Inferior parietal cortex (tissue), 1 donor: ENCODE measurements at regions not wholly inside any gene's neighbourhood (a gene's known extent, or its start where the extent isn't known, plus 50 kb on each side); places are given as distances from the start of the nearest gene placed in this dataset.
"Not testable (repeated sequence)": the region's sequence is repeated elsewhere in the genome, so short reads cannot be mapped to it uniquely, and the experiment has no call there.

Experiments
- DNase-seq: peaks from one replicate; pipeline ENCODE4 v3.0.0-alpha.2; 2016; ENCODE audit errors: extremely low spot score

DNA sequence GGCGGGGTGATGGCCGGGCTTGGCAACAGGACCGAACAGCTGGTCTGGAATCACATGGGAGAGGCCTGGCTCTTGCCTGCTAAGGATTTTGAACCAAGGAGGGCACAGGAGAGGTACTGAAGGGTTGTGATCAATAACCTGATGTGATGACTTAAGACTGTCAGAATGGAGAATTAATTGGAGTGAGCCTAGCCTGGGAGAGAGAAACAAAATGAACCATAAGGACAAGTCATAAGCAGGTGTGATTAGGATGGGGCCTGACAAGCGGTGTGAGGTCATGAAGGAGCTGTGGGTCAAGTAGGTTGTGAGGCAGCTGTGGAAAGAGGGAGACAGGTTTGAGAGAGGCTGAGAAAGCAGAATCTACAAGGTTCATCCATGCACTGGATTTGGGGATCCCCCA, 104.6 kb downstream of the MED10 start:
- DNase-seq = no peak

DNA sequence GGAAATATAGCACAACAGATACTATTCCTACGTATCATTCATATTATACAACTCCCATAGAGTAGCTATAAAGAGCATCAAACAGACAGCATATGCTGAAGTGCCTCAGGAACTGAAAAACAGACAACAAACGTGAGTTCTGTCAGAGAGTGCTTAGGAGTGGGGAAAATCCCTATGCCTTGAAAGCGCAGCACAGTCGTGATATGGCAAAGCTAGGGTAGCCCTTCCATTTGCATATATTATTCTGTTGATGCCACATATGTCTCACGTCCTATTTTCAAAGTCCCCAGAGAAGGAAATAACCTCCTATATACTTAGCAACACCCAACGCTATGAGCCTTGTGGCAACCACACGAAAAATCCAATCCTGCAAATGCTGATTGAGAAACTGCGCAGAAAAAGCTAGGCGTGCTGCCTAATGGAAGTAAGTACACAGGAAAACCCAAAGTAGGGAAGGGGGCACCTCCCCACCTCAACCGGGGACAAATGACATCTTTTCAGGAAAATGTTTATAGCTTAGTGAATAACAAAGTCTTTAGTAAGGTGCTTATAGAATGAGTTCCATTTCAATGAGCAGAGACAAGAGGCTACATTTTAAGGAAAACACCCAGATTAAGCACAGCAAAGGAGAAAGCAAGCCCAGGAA, 105.1 kb downstream of the MED10 start:
- DNase-seq = no peak

DNA sequence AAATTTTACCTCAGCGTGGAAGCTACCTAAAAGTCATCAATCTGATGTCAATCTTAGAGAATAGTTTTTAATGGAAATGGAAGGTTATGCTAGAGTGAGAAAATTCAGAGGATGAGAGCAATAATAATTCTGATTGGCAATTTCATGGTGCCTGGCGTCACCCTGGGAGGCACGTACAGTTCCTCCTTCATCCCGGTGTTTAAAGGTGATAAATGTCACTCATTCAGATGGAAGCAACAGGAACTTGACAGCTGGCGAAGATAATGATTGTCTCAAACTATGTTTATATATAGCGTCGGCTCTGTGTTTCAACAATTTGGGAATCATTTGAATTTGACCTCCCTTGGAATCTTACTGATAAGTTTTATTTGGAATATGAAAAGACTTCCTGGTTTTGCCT, 108.4 kb downstream of the MED10 start:
- no peak for DNase-seq

DNA sequence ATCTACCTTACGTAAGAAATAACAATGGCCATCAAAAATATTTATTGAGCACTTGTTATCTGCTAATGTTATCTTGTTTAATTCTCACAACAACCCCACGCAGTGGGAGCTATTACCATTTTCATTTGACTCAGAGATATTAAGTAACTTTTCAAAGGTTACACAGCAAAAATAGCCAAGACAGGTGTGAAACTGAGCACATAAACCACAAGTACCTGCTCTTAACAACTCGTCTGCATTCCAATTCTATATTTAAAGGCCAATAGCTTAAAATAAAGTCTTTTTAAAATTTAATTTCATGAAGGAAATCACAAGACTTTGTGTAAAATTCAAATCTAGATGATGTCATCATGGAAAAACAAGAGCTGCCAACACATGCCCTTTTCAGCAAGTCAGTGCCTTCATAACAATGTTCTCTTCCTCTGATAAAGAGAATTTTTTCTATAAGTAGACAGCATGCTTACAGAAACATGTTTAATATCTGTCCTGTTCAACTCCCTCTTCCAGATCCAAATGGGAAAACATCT, 111.6 kb downstream of the MED10 start:
- no peak for DNase-seq

DNA sequence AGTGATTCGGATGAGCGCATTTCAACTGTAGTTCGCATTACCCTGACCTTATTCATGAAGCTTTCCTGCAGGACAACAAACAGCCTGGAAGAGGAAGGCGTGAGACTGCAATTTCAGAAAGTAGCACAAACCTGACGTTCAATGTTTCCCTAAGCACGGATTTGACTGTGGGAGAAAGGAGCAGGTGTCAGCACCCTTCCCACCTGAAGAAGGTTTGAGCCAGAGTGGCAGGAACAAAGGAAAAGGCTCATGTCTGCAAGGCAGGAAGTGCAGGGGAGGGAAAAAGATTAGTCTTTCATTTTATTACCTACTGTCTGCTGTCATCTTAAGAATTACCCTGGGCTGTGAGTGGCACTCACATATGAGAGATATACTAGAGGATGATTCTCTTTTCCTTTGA, 114.0 kb downstream of the MED10 start:
- DNase-seq = no peak

DNA sequence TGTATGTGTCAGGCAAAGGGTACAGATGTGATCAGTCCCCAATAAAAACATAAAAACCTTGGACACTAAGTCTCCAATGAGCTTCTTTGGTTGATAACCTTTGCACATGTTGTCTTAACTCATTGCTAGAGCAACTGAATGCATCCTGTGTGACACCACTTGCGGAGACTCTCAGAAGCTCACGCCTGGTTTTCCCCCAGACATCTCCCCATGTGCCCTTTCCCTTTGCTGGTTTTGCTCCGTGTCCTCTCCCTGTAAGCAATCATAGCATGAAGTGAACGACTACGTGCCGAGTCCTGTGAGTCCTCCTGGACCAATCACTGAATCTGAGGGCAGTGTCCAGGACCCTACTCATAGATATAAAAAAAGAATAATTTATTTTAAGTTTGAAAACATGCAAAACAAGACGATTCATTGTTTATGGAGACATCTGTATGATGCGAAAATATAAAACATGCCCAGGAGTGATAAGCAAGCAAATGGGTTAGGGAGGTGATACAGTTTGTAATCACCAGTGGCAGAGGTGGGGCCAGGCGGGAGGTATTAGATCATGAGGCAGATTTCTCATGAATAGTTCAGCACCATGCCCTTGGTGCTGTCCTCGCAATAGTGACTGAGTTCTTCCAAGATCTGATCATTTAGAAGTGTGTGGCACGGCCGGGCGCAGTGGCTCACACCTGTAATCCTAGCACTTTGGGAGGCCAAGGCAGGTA, 115.5 kb downstream of the MED10 start:
- DNase-seq = no peak

DNA sequence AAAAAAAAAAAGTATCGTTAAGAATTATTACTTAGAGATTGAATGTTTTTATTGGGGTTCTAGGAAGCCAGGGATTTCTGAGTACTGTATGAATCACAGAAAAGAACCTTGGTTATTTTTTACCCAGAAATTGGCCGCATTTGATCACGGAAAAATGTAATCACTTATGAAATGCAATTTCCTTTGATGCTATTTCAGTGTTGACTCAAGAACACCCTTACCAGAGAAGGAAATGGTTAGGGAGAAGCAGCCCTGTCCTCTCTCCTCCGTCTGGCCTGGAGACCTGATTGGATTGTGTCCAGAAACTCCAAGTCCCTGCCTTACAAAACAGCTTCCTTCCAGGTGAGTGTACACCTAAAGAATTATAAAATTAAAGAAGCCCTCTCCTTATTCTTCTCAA, 116.7 kb downstream of the MED10 start:
- no peak for DNase-seq

DNA sequence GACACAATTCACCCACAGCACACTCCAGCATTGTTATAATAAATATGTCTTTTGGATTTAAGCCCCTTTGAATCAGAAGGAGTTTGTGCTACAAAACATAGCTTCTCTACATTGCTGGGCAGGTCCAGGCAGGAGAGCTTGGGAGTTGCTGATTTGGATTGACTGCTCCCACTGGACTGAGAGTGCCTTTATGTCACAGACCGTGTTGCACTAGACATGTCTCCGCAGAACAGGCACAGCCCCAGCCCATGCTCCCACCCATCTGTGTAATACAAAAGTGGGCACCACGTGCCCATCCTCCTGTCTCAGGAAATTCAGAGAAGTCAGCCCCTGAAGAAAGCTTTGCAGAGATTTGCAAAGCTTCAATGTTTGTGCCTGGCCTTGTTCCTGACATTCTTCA, 117.1 kb downstream of the MED10 start:
- no peak for DNase-seq

DNA sequence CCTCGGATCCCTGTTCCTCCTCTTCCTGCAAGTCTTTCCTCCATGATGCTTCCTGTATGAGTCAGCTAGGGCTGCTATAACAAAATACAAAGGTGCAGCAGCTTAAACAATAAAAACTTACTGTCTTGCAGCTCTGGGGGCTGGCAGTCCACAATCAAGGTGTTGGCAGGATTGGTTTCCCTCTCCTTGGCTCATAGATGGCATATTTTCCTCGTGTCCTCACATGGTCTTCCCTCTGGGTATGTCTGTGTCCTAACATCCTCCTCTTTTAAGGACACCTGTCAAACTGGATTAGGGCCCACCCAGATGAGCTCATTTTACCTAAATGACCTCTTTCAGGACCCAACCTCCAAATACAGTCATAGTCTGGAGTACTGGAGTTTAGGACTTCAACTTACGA, 117.5 kb downstream of the MED10 start:
- DNase-seq = no peak

DNA sequence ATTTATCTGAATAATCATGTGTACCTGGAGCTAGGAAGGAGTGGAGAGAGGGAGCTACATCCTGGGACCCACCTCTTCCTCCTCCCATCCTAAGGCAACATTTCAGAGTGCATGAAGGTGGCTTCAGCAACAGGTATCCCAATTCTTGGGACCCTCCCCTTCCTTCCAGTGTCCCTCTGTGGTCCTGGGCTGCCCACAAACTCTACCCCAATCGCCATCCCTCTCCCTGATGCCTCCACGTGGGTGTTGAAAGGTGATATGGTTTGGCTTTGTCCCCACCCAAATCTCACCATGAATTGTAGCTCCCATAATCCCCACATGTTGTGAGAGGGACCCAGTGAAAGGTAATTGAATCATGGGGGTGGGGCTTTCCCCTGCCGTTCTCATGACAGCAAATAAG, 121.4 kb downstream of the MED10 start:
- DNase-seq = no peak

DNA sequence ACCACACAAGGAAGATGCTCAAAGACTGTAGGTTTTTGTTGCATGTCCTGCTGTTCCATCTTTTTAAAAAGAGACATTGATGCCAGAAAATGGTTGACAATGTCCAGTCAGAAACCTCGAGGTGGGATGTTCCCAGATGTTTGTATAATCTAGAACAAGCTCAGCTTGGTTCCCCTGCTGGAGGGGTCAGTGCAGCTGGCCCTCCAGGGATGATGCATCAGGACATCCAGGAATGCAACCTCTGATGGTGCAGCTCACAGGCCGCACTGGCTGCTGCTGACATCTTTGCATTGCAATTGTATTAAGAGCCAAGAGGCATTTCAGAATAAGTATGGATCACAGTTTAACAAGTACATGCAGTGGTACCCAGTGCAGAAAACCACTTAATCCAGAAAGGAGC, 122.4 kb downstream of the MED10 start:
- DNase-seq = no peak

DNA sequence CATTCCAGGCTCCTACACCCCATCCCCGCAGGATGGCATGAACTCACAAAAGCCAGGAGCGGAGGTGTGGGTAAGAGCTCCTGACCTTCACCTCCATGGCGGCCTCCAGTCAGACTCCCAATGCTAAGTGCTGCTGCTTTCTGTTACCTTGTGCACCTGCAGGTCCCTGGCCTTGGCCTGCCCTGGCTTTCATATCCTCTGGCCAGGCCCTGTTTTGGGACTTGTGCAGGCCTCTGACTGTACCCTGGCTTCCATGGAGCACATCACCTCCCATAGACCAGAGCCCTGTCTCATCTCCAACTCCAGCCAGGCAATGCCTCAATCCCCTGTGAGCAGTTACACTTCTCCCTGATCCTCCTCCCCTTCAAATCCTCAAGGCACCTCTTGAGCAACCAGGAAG, 124.5 kb downstream of the MED10 start:
- no peak for DNase-seq

DNA sequence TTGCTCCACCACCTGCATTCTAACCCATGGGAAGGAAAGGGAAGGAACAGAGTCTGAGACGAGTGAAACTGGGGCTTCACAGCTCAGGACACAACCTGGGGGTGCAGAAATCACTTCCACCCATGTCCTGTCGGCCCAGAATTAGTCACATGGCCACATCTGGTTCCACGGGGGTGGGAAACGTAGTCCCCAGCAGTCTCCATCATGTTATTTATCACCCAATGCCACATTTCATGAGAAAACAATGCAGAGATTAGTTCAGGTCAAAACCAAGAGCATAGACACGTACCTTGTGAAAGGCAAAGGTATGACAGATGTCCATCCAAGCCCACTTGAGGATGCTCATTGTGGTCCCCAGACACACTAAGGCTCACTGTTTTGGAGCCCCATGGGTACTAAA, 125.1 kb downstream of the MED10 start:
- no peak for DNase-seq

DNA sequence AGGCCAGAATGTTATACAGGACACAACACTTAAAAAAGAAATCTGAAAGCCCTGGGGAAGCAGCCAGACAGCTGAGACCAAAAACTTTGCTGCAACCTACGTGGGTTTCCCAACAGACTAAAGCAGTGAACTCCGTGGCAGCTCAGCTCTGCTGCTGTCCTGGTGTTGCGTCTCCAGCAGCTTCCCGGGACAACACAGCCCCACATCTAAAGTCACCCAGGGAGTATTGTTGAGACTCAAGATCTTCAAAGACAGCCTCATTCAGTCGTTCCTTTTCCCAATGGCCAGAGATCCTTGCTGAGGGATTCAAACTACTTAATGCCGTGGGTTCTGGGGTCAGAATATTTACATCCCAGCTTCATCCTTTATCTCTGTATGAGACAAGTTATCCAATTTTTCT, 125.8 kb downstream of the MED10 start:
- no peak for DNase-seq

DNA sequence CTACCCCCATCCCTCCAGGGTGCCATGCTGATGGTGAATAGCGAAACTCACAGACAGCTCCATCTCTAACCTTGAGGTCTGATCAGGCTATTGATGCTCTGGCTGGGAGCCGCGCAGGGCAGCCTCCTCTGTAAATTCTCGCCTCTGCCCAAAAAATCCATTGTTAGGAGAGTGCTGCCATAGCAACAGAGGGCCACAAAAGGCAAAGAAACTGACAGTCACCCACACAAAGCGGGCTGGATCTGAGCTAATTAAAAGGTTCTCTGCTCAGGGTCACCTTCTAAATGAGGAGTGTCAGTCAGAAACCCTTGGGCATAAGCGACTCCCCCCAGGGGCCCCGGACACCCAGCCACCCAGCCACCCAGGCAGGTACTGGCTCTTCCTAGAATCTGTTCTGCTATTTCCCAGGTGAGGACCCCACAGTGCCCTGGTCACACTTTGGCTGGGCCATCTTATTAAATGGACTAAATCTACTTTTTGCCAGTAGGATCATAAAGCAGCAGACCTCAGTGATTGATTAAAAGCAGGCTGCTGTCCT, 126.7 kb downstream of the MED10 start:
- no peak for DNase-seq

DNA sequence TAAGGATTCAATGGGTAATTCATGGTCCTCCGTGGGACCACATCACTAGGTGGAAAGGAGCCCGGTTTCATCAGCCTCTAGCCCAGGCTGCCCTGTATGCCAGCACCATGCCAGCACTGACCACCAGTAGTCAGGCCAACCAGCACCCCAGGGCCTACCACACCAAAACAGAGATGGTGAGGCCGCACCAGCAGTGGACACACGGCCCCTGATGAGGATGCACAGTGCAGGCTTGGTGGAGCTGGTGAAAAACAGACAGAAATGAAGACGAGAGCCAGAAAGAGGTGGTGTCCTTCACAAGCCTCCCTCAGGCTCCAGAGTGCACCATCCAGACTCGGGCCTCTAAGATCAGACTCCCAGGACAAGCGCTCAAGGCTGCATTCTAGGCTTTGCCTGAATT, 128.2 kb downstream of the MED10 start:
- DNase-seq = no peak

DNA sequence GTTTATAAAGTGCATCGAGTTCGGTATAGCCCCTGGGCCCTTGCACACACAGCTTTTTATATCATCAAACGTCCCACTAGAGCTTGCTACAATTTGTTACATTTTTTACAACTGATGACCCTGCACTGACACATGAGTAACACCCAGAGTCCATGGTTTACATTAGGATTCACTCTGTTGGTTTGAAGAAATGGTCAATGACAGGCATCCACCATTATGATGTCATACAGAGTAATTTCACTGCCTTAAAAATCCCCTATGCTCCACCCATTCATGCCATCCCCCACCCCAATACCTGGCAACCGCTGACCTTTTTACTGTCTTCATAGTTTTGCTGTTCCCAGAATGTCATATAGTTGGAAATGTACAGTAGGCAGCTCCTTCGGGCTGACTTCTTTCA, 130.2 kb downstream of the MED10 start:
- no peak for DNase-seq

DNA sequence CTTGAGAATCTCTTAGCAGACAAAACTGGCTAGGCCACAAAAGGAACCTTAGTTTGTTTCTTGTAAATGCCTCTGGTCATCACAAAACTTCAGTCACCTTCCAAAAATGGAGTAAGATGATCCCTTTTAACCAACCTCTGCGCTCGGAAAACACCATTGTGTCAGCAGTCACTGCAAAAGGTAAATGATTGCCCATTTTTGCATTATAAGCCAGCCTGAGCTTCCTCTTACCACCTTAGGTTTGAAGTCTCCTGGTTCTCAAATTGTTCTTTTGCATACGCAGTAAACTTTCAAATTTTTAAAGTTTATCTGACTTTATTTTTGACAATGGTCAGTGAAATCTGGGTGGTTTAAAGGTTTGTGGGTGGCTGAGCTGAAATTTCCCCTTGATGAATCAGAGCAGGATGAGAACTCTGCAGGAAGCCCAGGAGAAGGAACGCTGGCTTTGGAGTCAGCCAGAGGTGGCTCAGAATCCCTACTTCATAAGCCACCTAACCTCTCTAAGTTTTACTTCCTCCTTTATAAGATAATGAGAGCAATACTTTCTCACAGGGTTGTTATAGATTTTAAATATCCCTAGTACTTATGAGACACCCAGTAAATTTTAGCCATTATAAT, 131.4 kb downstream of the MED10 start:
- DNase-seq = no peak

DNA sequence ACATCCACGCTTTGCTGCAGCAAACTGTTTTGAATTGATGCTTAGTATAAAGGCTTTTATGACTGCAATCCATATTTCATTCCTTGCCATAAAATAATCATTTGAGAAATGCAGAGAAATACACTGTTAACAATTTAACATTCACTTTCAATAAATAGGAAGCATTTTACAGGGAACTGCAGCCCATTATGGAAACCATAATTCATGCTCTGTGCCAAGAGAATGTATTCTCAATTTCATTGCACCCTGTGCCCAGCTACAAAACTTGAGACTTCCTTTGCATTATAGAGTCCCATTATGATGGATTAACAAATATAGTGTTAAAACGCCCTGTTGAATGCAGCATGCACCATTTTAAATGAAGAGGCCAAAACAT, 134.0 kb downstream of the MED10 start:
- no peak for DNase-seq

DNA sequence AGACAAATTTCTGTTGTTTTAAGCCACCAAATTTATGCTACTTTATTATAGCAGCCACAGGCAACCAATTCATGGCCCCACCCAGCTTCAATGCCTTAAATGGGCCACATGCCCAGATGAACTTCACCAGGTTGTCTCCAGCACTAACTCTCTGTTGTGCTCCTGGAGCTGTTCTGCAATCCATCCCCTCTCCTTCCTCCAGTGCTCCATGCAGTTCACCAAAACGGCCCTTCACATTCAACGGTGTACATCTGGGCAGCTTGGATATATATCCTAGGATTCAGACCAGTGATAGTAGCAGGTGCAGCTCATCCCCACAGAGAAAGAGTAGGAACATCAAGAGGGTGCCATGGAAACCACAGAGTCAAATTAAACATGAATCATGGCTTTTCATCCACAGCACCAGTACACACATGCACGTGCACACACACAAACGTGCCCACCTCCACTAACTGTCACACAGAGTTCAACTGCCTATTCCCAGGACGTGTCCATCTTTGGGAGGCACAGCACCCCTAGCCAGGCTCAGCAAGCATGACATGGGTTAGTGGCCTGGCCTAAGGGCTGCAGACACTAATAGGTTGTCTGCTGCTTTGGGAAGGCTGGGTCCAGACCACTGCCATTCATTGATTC, 134.5 kb downstream of the MED10 start:
- no peak for DNase-seq

DNA sequence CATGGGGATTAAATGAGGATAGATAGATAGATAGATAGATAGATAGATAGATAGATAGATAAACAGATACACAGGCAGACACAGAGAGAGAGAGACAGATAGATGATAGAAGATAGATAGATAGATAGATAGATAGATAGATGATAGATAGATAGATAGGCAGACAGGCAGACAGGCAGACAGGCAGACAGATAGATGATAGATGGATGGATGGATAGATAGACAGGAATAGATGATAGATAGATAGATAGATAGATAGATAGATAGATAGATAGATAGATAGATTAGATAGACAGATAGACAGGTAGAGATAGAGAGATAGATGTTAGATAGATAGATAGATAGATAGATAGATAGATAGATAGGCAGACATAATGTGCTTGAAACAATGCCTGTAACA, 137.3 kb downstream of the MED10 start:
- not testable (repeated sequence) for DNase-seq

DNA sequence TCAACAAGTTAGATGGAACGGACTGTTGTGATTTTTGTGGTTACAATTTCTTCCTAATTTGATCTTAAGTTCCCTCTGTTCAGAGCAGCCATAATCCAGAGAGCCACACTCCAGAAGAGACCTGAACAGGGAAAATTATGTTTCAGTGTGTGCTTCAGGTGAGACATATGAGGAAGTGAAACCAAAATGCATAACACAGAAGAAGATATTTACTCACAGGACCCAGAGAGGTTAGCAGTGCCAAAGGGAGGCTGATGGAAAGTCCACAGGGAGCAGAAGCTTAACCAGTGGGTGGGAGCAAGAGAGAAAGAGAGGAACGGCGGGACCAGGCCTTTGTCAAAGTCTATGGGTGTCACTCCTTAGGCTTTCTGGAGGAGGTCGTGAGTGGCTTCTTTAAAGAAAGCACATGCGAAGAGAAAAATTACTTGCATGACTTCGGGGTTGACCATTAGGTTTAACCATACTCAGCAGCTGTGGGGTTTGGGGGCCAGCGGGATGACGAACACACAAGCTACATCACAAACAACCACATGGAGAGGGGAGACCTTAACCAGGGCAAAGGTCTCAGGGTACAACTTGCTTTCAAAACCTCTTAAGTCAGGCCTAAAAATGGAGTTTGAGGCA, 141.4 kb downstream of the MED10 start:
- no peak for DNase-seq
